ENCODE measurements at regions not wholly inside any gene's neighbourhood (a gene's known extent, or its start where the extent isn't known, plus 50 kb on each side); places are given as distances from the start of the nearest gene placed in this dataset.

DNA sequence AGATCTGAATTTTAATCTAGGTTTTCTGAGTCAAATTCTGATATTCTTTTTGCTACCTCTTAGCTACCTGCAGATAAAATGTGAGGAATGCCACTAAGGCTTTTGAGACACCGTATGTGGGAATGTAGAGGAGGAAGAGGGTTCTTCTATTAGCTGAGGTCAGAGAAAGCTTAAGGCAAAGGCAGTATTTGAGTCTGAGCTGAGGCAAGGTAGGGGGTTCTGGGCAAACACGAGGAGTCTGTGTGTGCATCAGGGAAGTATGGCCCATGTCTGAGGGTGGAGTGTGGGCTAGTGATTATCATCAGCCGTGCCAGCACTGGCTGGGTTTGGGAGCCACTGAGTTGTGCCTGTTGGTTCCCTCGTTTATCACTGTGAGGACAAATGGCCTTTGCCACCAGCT is 181.1 kb downstream of the SOX2 start:
- no peak for DNase-seq (ENCODE audit: low read depth)
- TF ChIP-seq, protein P1, sequence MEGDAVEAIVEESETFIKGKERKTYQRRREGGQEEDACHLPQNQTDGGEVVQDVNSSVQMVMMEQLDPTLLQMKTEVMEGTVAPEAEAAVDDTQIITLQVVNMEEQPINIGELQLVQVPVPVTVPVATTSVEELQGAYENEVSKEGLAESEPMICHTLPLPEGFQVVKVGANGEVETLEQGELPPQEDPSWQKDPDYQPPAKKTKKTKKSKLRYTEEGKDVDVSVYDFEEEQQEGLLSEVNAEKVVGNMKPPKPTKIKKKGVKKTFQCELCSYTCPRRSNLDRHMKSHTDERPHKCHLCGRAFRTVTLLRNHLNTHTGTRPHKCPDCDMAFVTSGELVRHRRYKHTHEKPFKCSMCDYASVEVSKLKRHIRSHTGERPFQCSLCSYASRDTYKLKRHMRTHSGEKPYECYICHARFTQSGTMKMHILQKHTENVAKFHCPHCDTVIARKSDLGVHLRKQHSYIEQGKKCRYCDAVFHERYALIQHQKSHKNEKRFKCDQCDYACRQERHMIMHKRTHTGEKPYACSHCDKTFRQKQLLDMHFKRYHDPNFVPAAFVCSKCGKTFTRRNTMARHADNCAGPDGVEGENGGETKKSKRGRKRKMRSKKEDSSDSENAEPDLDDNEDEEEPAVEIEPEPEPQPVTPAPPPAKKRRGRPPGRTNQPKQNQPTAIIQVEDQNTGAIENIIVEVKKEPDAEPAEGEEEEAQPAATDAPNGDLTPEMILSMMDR (IDR thresholded peaks at IDR 0.05; ENCODE audit: insufficient read depth, low read length) = no peak
- no peak overlapping the region for H3K4me3 ChIP-seq (ENCODE audit: low read depth, low read length)

DNA sequence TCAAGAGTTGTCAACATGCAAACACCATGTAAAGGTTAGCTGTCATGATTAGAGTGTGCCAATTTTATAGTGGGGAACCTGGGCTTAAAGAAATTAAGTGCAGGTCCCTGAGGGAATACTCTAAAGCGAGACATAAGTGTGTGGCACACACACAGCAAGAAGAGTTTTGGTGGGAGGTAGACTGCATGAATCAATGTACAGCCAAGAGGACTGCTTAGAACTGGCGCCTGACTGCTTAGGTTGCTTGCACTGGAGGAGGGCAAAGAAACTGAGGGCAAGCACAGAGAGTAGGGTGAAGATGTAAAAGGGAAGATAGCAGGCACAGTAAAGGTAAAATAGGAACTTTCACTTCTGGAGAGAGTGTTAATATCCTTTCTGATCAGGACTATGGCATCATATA is 184.9 kb downstream of the SOX2 start:
- TF ChIP-seq, protein P1 (IDR thresholded peaks at IDR 0.05; ENCODE audit: insufficient read depth, low read length) = no peak

DNA sequence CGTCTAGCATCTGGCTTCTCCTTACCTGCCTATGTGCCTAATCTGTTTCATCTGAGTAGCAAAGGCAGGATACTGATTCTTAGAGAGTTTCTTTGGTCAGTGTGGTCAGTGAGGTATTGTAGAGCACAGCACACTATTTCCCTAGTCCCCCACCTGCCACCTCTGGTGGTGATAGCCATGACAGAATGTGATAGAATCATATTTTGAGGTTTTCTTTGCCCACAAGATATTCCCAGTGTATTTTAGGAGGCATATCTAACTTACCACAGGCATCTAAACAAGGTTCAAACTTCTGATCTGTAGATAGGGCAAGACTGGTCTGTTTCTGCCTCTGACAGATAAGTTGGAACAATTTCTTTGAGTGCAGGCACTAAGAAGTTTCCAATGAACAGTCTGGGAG is 188.0 kb downstream of the SOX2 start:
- DNase-seq (ENCODE audit: low read depth) = no peak
- TF ChIP-seq, protein P1 (IDR thresholded peaks at IDR 0.05; ENCODE audit: insufficient read depth, low read length) = no peak
- H3K4me3 ChIP-seq (ENCODE audit: low read depth, low read length) = no peak overlapping the region

More for the DNA sequence above, 184.9 kb downstream of the SOX2 start:
- DNase-seq (ENCODE audit: low read depth) = no peak
- H3K4me3 ChIP-seq (ENCODE audit: low read depth, low read length) = no peak overlapping the region

DNA sequence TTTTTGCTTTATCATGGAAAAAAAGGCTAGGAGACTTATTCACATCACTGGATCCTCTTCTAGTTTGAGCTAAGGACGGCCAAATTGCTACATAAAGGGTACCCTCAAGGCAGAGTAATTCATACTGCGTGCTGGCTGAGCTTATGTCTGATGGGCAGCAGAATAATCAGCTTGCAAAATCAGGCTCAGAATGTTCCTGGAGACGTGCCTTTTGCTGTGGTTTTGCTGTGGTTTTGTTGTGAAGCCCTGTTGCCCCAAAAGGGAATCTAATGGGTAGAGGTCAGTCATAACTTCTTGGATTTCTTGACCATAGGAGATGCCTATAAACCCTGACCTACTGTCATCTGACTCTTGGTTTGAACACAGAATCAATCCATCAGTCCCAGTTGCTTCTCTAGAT is 189.9 kb downstream of the SOX2 start:
- TF ChIP-seq, protein P1 (IDR thresholded peaks at IDR 0.05; ENCODE audit: insufficient read depth, low read length) = no peak
- no peak for DNase-seq (ENCODE audit: low read depth)
- H3K4me3 ChIP-seq (ENCODE audit: low read depth, low read length) = no peak overlapping the region

DNA sequence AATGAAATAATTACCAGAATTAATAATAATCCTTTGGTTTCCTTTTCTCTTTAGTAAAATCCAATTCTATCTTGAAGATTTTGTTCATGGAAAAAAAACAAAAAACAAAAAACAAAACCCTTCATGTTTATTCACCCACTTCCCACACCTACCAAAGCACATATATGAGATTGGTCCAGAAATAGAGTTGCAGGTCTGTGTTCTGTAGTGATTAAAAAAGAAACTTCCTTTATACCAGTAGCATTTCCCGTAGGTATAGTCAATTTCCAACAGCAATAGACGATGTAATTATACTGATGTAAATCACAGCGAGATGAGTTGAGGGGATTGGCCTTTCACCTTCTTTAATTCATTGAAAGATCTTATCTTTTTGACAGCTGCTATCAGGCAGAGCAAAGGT is 194.6 kb downstream of the SOX2 start:
- TF ChIP-seq, protein P1 (IDR thresholded peaks at IDR 0.05; ENCODE audit: insufficient read depth, low read length) = no peak
- DNase-seq (ENCODE audit: low read depth) = no peak
- no peak overlapping the region for H3K4me3 ChIP-seq (ENCODE audit: low read depth, low read length)

DNA sequence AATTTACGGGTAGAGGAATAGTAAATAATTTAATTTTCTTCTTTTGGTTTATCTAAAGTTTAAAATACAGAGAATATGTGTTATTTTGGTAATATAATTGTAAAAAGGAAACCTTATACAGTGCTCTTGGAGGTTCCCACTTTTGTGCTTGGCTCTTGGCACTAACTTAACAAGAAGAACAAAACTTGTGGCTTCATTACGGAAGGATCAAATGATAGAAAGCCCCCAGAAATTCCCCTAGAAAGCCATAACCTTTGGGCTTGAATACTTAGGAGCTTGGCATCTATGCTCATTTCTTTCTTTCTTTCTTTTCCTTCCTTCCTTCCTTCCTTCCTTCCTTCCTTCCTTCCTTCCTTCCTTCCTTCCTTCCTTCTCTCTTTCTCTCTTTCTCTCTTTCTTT is 197.5 kb downstream of the SOX2 start:
- TF ChIP-seq, protein P1 (IDR thresholded peaks at IDR 0.05; ENCODE audit: insufficient read depth, low read length) = no peak
- H3K4me3 ChIP-seq (ENCODE audit: low read depth, low read length) = no peak overlapping the region
- no peak for DNase-seq (ENCODE audit: low read depth)

DNA sequence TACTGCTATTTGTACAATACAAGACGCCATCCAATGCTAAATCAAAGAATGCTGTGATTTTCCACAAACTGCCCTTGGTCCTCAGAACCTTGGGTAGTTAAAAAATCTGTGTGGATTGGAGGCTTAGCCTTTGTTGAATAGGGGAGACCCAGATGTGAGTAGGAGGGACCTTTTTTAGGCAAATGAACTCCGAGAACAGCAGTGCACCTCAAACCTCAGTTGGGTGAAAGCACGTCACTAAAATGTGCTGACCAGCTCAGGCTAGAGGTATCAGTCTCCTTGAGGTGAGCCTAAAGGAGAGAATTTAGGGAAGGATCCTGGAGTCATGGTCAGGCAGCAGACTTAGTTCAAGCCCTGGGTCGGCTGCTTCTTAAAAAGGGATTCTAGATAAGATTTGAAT is 200.7 kb downstream of the SOX2 start:
- no peak overlapping the region for H3K4me3 ChIP-seq (ENCODE audit: low read depth, low read length)
- DNase-seq (ENCODE audit: low read depth) = no peak
- TF ChIP-seq, protein P1 (IDR thresholded peaks at IDR 0.05; ENCODE audit: insufficient read depth, low read length) = no peak

All from fibroblast of the aortic adventitia (primary cell).